ENCODE measurements at regions not wholly inside any gene's neighbourhood (a gene's known extent, or its start where the extent isn't known, plus 50 kb on each side); places are given as distances from the start of the nearest gene placed in this dataset.

- Histone ChIP-seq H3K27ac (no peak overlapping the region), H3K4me3 (no peak overlapping the region), H3K9me3 (peaks cover 0 to 16% (median 0%) of the 10 kb centered on the region in 8 donors), H3K27me3 (replicated peaks in 1 of 7) (peaks cover 0 to 3% (median 0%) of the 10 kb centered on the region in 7 donors), H3K36me3 (no peaks in the 10 kb centered on the region), H3K4me1 (no peaks in the 10 kb centered on the region)
- no peak for DNase-seq
- 22 to 47% (median 32%) methylated on average over 4 to 10 of the region's 10 CpGs for WGBS, 5 donors
- TF ChIP-seq POLR2AphosphoS5 (IDR thresholded peaks at IDR 0.05) (no peak), CTCF (IDR thresholded peaks at IDR 0.05 in 8 of 11, conservative IDR thresholded peaks at IDR 0.05 in 3 of 11) (no peak), POLR2A (IDR thresholded peaks at IDR 0.05) (no peak)
- intact Hi-C loops (cut with DNase I; ENCODE audit: low total_unique reads) = no loop called here
Measured at GRCh38 chr16:5412731-5413130, 315.1 kb upstream of the EEF2KMT start.

- H3K9me3 ChIP-seq = no peaks in the 10 kb centered on the region
- 76 to 87% (median 80%) methylated on average over 6 of the region's 6 CpGs for WGBS, 5 donors
- H3K27me3 ChIP-seq (replicated peaks in 1 of 7) = peaks cover 0 to 20% (median 0%) of the 10 kb centered on the region in 7 donors
- no peaks in the 10 kb centered on the region for H3K4me1 ChIP-seq
- no peak for DNase-seq
- H3K27ac ChIP-seq = no peak overlapping the region
- intact Hi-C loops (cut with DNase I; ENCODE audit: low total_unique reads) = no loop called here
- H3K36me3 ChIP-seq = no peaks in the 10 kb centered on the region
- TF ChIP-seq POLR2AphosphoS5 (IDR thresholded peaks at IDR 0.05) = no peak
- no peak for TF ChIP-seq POLR2A (IDR thresholded peaks at IDR 0.05)
- H3K4me3 ChIP-seq = no peak overlapping the region
Measured at GRCh38 chr16:5398203-5398602, 300.6 kb upstream of the EEF2KMT start.

GRCh38 chr16:5396880-5397279 is 299.3 kb upstream of the EEF2KMT start:
- Histone ChIP-seq H3K4me1 (no peaks in the 10 kb centered on the region), H3K9me3 (no peaks in the 10 kb centered on the region), H3K4me3 (no peak overlapping the region), H3K27ac (no peak overlapping the region), H3K27me3 (replicated peaks in 1 of 7) (peaks cover 0 to 7% (median 0%) of the 10 kb centered on the region in 7 donors), H3K36me3 (no peaks in the 10 kb centered on the region)
- 25 to 38% (median 33%) methylated on average over 1 of the region's 1 CpG for WGBS, 5 donors
- intact Hi-C loops (cut with DNase I; ENCODE audit: low total_unique reads) = no loop called here
- TF ChIP-seq POLR2AphosphoS5 (IDR thresholded peaks at IDR 0.05) = no peak
- no peak for TF ChIP-seq POLR2A (IDR thresholded peaks at IDR 0.05)
- TF ChIP-seq CTCF (IDR thresholded peaks at IDR 0.05 in 8 of 11, conservative IDR thresholded peaks at IDR 0.05 in 3 of 11) = no peak
- no peak for DNase-seq

GRCh38 chr16:5393070-5393469 is 295.5 kb upstream of the EEF2KMT start:
- WGBS, 5 donors = 48 to 77% (median 59%) methylated on average over 5 of the region's 5 CpGs
- no peak overlapping the region for H3K27ac ChIP-seq

More at GRCh38 chr16:5393070-5393469, 295.5 kb upstream of the EEF2KMT start:
- H3K9me3 ChIP-seq = peaks cover 0 to 12% (median under 1%) of the 10 kb centered on the region in 8 donors
- TF ChIP-seq POLR2A (IDR thresholded peaks at IDR 0.05) (no peak), POLR2AphosphoS5 (IDR thresholded peaks at IDR 0.05) (no peak), CTCF (IDR thresholded peaks at IDR 0.05 in 8 of 11, conservative IDR thresholded peaks at IDR 0.05 in 3 of 11) (no peak)
- H3K4me1 ChIP-seq = no peaks in the 10 kb centered on the region
- DNase-seq = no peak
- no peaks in the 10 kb centered on the region for H3K36me3 ChIP-seq
- peaks cover 0 to 13% (median 0%) of the 10 kb centered on the region in 7 donors for H3K27me3 ChIP-seq (replicated peaks in 1 of 7)
- intact Hi-C loops (cut with DNase I; ENCODE audit: low total_unique reads) = no loop called here
- no peak overlapping the region for H3K4me3 ChIP-seq
